DMS153 (cell line): ENCODE measurements at regions not wholly inside any gene's neighbourhood (a gene's known extent, or its start where the extent isn't known, plus 50 kb on each side); places are given as distances from the start of the nearest gene placed in this dataset.

Experiments
- DNase-seq: peaks from one replicate; lab custom pipeline; 2025; lab: John Stamatoyannopoulos, UW

DNA sequence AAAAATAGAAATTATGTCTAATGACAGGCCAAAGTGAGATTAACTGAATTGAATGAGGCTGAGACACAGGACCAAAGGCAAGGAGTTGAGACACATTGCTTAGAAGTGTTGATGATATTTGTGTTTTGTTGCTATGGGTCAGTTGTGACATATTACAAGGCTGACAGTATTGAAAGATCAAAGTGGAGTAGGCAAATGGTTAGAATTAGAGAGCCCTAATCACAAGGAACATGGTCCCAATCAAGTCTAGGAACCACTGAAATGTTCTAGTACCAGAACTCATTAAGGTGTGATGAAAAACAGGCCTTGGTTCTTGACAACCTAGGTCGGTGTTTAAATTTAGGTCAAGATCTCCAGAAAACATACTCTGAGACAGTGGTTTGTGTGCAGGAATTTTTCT is 896.3 kb upstream of the HS3ST1 start:
- DNase-seq: no peak

DNA sequence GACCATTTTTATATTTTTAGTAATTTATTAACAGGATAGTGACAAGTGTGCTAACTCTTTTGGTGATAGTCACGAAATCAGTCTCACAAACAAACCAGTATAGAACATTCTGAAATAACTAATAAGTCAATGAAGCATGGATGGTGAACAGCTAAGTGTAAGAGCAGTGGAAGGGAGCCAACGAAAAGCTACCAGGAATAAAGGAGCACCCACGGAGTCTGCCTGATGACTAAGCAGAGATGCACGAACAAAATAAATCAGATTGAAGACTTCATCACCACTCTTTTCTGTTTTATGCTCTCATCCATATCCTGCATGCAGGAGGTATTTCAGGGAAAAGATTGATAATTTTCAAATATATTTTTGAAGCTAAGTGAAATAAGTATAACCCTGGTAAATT is 891.1 kb upstream of the HS3ST1 start:
- DNase-seq: no peak

DNA sequence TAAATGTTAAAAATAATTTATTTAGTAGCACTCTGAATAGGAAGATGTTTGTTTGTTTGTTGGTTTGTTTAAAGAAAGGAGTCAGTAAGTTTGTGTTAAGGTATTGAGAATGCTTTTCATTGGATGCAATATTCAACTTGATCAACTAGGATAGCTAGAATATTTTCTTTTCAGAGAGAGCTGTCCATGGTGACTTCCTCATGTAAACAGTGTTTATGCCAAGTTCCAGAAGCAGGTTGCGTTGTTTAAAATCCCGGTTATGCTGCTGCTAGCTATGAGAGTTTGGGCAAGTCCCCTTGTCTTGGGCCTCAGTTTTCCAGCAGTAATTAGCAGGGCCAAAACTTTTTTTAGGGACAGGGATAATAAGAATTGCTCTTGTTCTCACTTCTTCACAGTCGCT is 876.2 kb upstream of the HS3ST1 start:
- no peak for DNase-seq

DNA sequence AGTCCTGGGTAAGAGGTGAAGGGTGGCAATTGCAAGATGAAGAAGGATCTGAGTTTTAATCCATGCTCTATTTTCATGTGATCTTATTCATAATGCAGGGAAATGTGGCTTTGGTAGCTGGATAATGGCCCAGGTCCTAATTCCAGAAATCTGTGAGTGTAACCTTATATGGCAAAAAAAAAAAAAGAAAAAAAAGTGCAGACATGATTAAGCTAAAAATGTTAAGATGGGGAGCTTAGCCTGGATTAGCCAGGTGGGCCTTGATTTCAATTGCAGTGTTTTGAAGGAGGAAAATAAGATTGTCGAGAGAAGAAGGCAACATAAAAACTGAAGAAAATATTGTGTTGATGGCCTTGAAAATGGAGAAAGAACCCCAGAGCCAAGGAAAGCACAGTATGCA is 867.7 kb upstream of the HS3ST1 start:
- DNase-seq: no peak

- no peak for DNase-seq
These were observed 865.3 kb upstream of the HS3ST1 start for GRCh38 chr4:12293906-12294525.

- no peak for DNase-seq
These were observed 857.7 kb upstream of the HS3ST1 start for GRCh38 chr4:12286351-12286750.

GRCh38 chr4:12270546-12270945 is 841.9 kb upstream of the HS3ST1 start:
- no peak for DNase-seq

DNA sequence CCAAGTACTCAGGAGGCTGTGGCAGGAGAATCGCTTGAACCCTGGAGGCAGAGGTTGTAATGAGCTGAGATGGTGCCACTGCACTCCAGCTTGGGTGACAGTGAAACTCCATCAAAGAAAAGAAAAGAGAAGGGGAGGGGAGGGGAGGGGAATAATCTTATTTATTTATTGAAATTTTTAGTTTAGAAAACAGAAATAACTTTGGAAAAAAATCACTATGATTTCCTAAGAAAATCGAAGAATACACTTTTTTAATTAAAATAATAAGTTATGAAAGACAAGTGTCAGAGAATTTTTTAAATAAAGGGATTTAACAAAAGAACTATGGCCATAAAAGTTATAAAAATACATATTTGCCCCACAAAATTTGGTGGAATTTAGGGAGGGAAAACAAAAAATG is 836.9 kb upstream of the HS3ST1 start:
- no peak for DNase-seq

DNA sequence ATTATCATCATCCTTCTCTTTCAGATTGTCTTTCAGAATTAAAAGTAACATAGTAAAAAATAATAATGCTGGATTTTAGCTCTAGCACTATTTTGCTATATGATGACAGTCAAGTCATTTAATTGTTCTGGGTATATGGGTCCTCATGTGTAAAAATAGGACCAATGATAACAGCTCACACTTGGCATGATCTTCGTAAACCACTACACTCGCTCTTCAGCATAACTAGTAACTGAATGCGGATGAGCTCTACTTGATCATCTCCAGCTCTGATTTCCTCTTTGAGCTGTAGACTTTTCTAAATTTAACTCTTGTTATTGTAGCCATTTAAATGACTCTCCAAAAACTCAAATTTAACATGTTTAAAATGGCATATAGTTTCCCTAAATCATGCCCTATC is 831.8 kb upstream of the HS3ST1 start:
- DNase-seq: no peak

DNA sequence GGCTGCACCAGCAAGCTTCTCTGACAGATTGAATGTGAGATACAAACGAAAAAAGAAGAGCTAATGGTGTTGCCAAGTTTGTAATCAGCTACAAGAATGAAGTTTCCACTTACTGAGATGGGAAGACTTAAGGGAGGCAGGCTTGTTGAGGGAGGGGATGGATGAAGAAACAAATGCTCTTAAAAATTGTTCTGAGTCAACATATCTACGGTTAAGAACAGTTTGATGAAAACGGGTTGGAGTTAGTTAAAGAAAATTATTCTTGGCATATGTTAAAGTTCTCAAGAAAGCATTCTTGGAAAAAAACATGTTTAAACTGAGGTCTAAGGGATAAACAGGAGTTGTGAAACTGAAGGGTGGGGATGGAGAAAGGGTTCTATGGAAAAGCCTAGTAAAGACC is 816.3 kb upstream of the HS3ST1 start:
- no peak for DNase-seq

- DNase-seq: no peak
These were observed 813.7 kb upstream of the HS3ST1 start for GRCh38 chr4:12242354-12242753.

DNA sequence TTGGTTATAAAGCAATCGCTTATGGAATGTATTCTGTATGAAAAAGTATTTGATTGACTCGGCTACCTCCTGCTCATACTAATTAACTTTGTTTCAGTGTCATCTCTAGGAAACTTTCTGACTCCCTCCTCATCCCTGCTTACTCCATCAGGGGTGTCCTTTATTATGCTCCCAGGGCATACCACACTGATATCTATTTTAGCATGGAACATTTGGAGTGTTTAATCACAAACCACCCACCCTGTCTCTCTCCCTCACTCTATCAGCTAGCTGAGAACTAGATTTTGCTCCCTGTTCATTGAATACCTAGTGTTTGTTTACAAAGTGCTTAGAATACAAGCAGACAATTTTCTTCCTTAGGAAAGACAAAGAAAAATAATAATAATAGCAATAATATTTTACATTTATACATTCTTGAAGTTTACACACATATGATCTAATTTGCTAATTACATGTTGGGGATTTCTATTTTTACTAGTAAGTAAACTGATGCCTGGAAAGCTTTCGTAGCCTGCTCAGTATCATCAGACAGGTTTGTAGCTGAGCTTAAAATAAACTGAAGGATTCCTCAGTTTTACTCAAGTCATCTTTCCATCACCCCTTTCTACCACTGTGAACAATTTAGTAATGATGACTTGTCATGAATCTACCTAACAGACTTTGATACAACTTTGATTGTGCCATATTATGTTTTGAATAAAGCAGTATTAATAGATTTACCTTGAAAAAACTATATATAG is 811.4 kb upstream of the HS3ST1 start:
- DNase-seq: no peak

GRCh38 chr4:12231098-12231497 is 802.4 kb upstream of the HS3ST1 start:
- DNase-seq: no peak

- no peak for DNase-seq
These were observed 792.3 kb upstream of the HS3ST1 start for GRCh38 chr4:12221031-12221430.

- no peak for DNase-seq
These were observed 782.9 kb upstream of the HS3ST1 start for GRCh38 chr4:12211636-12212035.

- DNase-seq: no peak
These were observed 778.7 kb upstream of the HS3ST1 start for GRCh38 chr4:12207396-12207795.

GRCh38 chr4:12206091-12206490 is 777.4 kb upstream of the HS3ST1 start:
- DNase-seq: no peak

- no peak for DNase-seq
These were observed 775.3 kb upstream of the HS3ST1 start for GRCh38 chr4:12203945-12204344.

- no peak for DNase-seq
These were observed 771.5 kb upstream of the HS3ST1 start for GRCh38 chr4:12200226-12200625.

GRCh38 chr4:12186526-12186925 is 757.8 kb upstream of the HS3ST1 start:
- no peak for DNase-seq

DNA sequence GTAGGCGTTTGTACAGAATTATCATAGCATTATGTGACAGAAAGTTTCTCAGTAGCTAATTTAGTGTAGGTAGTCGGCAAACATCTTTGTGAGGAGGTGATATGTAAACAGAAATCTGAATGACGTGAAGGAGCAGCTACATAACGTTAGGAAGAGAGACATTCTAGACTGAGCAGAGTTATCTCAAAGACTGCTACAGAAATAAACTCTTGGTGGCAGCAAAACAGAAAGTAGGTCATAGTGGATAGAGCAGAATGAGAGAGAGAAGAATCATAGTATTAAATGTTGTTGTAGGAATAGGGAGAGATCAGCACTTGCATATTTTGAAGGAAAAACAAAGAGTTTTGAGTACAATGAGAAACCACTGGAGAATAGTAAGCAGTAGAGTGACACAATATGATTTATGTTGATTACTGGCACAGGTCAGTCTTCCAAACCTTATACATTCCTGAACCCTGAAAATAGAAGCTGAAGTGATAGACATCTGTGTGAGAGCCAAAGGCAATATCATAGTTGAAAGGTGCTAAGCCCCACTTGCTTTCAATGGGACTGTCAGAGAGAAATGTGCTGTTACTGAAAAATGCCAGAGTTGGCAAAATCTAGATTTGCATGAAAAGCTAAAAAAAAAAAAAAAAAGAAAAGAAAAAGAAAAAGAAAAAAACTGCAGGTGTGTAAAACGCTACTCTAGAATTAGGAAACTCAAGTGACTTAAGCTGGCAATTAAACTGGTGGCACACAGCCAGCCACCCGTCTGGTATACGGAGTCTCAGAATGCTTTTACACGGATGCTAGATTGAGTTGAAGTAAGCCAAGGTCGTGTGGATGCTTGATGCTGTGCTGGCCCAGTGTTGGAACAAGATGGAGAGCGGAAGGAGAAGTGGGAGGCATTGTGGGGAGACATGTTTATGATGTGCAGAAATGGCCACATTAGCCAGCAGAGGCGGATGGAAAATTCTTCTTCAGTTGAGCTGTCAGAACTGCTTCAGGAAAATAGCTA is 750.2 kb upstream of the HS3ST1 start:
- DNase-seq: no peak

- DNase-seq: no peak
These were observed 748.7 kb upstream of the HS3ST1 start for GRCh38 chr4:12177416-12177815.

GRCh38 chr4:12173496-12173895 is 744.8 kb upstream of the HS3ST1 start:
- no peak for DNase-seq
